NCI-H2227 (cell line): ENCODE measurements at regions not wholly inside any gene's neighbourhood (a gene's known extent, or its start where the extent isn't known, plus 50 kb on each side); places are given as distances from the start of the nearest gene placed in this dataset.

Experiments used
- DNase-seq: peaks from one replicate; lab custom pipeline; 2025; ENCODE audit not compliant: unreplicated experiment; lab: John Stamatoyannopoulos, UW

GRCh38 chrX:20481632-20482031 is 214.9 kb upstream of the RPS6KA3 start:
- DNase-seq: no peak

DNA sequence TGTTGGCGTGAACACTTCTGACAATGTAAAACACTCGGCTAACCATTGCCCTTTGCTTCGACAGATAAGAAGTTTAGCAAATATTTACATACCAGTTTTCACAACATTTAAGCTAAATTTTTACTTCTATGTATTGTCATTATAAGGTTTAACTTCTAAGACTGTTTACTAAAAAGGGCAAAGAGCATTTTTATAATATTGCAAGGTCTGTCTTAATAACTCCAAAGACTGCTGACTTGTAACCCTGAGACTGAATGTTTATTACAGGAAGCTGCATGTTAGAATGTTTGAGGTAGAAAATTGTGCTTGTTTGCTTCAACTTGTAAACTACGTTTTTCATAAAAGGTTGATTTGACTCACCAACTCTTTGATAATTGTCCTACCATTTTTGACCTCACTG is 213.2 kb upstream of the RPS6KA3 start:
- DNase-seq: no peak

GRCh38 chrX:20479048-20479447 is 212.3 kb upstream of the RPS6KA3 start:
- no peak for DNase-seq

- DNase-seq: no peak
These were observed 211.3 kb upstream of the RPS6KA3 start for GRCh38 chrX:20477836-20478524.

DNA sequence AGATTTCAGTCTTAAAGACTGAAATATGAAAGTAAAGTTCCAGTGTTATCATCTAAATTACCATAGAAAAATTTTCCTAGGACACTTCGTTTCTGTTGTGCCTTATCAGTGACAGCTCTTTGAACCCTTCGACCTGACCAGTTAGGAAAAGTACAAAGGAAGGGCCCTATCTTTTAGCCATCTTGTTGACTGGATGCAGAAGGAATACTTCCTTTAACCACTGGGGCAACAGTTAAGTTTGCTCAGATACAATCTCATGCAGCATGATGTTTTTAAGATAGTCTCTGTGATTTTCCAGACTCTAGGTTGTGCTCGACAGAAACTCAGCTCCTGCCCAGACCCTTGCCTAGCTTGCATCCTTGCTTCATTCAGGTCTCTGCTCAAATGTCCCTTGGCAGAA is 210.5 kb upstream of the RPS6KA3 start:
- DNase-seq: no peak

- no peak for DNase-seq
These were observed 206.0 kb upstream of the RPS6KA3 start for GRCh38 chrX:20472620-20473258.

DNA sequence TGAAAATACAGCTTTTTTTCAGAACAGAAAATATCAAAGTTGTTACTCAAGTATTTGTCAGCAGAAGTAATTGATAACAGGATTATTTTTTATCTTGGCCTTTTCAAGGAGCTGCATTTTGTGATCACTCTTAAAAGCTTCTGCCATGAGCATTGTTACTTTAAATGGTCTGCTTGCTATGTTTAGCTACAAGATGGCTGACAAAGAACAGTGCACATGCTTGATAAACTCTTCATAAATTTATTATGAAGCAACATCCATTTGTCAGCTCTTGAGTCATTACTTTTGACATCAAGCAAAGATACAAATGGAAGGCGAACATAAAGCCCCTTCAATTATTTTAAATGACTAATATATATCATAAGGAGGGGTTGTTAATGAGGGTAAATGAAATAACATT is 205.4 kb upstream of the RPS6KA3 start:
- no peak for DNase-seq

- DNase-seq: peak; percentile 13
These were observed 204.8 kb upstream of the RPS6KA3 start for GRCh38 chrX:20471483-20471882.

DNA sequence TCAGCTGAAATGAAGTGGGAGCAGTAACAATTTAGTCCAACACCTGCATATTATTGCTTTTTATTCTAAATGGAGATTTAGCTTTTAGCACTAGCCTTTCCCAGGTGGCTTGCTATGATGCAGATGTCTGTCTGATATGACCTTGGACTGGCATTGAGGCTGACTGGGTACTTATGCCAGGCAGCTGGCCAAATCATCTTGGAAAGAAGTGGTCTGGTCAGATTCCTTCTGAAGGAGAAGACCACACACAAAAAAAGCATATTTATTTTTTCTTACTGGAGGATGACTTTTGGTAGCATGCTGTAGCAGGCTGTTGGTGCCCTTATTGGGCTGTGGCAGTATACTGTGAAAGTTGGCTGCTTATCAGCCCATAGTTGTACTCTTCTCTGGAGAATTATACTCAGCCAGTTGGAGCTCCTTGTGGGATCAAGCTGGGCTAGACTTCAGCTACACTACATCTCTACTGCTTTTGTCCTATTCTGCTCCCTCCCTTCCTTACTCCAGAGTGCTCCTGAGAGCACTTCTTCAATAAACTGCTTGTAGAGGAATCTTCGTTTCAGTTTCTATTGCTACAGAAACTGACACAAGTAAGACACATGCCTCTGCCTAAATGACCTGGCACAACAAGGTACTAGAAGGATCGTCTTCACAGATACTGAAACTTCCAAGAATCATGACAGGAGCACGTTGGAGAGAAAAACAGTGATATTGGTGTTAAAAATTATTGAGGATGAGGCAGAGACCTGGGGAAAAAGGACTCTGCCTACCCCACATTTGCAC is 196.8 kb upstream of the RPS6KA3 start:
- no peak for DNase-seq

DNA sequence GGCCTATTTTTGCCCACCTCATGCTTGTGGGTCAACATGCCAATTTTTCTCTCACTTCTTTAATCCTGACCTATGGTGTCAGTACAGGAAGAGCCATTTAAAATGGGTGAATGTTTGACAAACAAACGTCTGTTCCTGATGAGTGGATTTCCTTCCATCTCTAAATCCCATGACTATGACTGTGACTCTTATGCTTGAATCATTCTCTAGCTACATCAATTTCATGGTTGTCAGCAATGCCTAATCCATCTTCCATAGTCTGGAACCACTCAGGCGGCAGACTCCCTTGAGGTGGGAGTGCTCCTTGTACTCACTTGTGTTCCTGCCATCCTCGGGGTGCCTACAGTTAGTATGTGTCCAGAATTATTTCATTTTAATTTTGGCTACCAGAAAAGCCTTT is 194.9 kb upstream of the RPS6KA3 start:
- DNase-seq: no peak

- no peak for DNase-seq
These were observed 194.3 kb upstream of the RPS6KA3 start for GRCh38 chrX:20461002-20461401.

- no peak for DNase-seq
These were observed 193.0 kb upstream of the RPS6KA3 start for GRCh38 chrX:20459410-20460350.

DNA sequence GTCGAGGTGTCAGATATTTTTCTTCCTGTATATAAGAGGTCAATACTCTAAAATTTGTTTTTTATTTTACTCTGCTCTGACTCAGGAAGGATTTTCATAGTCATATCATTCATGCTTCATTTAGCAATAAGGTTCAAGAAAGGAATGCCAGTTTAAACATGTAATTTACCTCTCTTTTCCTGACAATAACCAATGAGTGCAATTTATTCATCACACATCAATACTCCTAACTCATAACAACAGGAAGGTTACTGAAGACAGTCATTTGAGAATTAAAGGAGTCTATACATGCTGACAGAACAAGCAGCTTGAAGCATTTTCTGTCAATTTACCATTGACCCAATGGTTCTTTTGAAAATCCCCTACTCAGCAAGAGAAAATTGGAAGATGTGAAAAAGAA is 190.3 kb upstream of the RPS6KA3 start:
- peak; percentile 70 for DNase-seq

DNA sequence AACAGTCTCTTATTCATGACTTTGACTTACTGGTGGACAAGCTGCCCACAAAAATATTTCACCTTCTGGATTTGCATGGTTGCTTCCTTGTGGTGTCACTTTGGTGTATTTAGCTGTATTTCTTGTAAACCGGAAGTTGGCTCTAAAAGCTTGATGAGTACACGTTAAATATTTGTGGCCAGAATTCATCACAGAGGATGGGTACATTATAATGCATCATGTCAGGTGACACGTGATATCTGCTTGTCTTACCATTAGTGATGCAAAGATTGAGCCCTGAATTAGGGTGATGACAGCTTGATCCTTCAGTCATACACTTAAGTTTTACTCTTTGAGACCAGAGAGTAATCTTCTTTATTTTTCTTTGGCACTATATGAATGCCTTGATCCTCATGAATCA is 188.3 kb upstream of the RPS6KA3 start:
- no peak for DNase-seq

GRCh38 chrX:20454117-20454516 is 187.4 kb upstream of the RPS6KA3 start:
- DNase-seq: no peak

GRCh38 chrX:20452487-20452886 is 185.8 kb upstream of the RPS6KA3 start:
- no peak for DNase-seq

DNA sequence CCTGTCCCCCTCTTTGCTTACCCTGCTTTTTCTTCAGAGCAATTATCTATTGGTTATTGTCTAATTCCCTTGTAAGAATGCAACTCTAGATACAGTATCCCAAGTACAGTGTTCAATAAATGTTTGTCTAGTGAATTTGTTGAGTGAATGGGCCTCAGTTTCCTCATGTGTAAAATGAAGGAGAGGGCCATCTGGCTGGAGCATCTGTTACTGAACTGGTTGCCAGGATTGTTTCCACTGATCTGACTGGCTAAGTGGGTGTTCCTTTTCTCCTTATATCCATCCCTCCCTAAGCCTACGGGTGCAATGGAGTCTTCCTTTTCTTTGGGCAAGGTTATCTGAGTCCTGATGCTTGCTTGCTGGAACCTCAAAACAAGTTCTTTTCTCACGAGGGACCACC is 185.2 kb upstream of the RPS6KA3 start:
- DNase-seq: no peak

DNA sequence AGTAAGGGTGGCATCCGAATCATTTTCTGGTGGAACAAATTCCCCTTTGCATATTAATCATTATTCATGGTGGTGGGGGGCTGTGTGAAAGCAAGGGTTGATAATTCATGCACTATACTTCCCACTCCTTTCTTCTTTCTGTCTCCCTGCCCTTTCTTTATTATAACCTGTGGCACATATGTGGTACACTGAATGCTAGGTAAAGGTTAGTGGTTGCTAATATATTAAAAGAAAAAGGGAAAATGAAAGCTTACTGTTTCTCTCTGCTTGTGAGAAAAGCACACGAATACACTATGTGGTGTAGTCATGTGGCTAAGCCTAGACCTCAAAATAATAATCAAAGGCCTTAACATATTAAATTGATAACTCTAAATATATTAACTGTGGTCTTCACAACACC is 178.4 kb upstream of the RPS6KA3 start:
- DNase-seq: no peak

DNA sequence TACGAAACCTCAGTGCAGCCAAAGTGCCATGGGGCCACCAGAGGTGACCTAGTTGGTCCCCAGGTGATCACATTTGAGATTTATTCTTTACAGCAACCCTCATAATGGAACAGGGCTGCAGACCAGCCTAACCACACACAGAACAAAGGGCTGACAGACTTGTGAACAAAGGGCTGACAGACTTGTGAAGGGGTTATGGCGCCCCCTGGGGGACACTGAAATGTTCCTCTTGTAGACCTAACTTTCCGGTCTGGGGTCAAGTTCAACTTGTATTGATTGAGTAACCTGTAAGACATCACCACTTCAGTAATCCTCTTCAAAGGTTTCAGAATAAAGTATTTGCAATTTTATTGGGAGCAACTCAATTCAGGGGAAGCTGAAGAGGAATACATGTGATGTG is 175.9 kb upstream of the RPS6KA3 start:
- DNase-seq: peak; percentile 65

GRCh38 chrX:20441123-20441522 is 174.4 kb upstream of the RPS6KA3 start:
- no peak for DNase-seq

DNA sequence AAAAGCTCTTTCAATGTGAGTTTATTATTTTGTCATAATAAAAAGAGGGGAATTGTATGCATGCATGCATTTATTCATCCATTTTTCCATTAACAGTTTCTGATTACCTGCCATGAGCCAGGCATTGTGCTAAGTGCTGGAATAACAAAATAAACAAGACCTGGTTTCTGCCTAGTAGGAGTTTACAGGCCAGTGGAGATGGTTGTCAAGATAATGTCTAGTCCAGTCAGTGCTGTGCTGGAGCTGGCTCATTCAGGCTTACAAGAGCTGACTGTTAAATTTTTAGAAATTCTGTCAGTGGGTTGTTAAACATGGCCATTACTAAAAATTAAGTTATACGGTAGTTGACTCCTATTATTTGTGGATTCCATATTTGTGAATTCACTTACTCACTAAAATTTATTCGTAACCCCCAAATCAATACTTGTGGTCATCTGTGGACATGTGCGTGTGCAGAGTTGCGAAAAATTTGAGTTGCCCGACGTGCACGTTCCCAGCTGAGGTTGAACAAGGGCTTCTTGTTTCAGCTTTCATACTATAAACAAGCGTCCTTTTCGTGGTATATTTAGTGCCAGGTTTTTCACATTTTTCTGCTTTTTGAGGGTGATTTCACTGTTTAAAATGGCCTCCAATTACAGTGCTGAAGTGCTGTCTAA is 172.3 kb upstream of the RPS6KA3 start:
- no peak for DNase-seq
